ENCODE measurements at regions not wholly inside any gene's neighbourhood (a gene's known extent, or its start where the extent isn't known, plus 50 kb on each side); places are given as distances from the start of the nearest gene placed in this dataset.

DNA sequence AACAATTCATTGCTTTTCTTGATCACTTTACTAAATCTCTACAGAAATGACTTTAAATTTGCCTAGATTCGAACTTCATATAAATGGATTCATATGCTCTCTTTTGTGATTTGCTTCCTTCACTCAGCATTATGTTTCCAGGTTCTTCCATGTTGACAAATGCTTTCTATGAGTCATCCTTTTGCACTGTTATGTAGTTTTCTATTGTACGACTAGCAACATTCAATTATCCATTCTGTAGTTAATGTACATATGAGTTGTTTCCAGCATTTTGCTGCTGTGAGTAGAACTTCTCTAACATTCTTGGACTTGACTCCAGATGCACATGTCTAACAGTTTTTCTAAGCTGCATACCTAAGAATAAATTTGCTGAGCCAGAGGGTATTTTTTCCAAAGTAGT is 66.5 kb upstream of the NEUROD1 start:
- TF ChIP-seq, protein P1, sequence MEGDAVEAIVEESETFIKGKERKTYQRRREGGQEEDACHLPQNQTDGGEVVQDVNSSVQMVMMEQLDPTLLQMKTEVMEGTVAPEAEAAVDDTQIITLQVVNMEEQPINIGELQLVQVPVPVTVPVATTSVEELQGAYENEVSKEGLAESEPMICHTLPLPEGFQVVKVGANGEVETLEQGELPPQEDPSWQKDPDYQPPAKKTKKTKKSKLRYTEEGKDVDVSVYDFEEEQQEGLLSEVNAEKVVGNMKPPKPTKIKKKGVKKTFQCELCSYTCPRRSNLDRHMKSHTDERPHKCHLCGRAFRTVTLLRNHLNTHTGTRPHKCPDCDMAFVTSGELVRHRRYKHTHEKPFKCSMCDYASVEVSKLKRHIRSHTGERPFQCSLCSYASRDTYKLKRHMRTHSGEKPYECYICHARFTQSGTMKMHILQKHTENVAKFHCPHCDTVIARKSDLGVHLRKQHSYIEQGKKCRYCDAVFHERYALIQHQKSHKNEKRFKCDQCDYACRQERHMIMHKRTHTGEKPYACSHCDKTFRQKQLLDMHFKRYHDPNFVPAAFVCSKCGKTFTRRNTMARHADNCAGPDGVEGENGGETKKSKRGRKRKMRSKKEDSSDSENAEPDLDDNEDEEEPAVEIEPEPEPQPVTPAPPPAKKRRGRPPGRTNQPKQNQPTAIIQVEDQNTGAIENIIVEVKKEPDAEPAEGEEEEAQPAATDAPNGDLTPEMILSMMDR (IDR thresholded peaks at IDR 0.05), result no peak
- TF ChIP-seq CEBPB (IDR thresholded peaks at IDR 0.05) (no peak), SMC3 (IDR thresholded peaks at IDR 0.05) (no peak), RAD21 (conservative IDR thresholded peaks at IDR 0.05 in 1 of 2, IDR thresholded peaks at IDR 0.05 in 1 of 2) (no peak), REST (IDR thresholded peaks at IDR 0.05) (no peak)
- TF ChIP-seq, protein P2, sequence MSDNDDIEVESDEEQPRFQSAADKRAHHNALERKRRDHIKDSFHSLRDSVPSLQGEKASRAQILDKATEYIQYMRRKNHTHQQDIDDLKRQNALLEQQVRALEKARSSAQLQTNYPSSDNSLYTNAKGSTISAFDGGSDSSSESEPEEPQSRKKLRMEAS (IDR thresholded peaks at IDR 0.05), result no peak
